GM23338 (cell line): ENCODE measurements at regions not wholly inside any gene's neighbourhood (a gene's known extent, or its start where the extent isn't known, plus 50 kb on each side); places are given as distances from the start of the nearest gene placed in this dataset.

ENCODE experiments used
- ATAC-seq: fragments of 200-7000 bp; cut with Tn5 transposase; 3 replicates; pipeline ENCODE4 v1.9.1; 2020
- DNase-seq: peaks from one replicate; pipeline ENCODE4 v3.0.0-alpha.2; 2015; ENCODE audit warnings: low spot score
- H2AFZ ChIP-seq: fragments of 200-600 bp; sonication (generic); 2 replicates; pipeline ENCODE4 v1.8.0; 2016; ENCODE audit warnings: antibody characterized with exemption, mild to moderate bottlenecking, moderate library complexity
- H3F3A ChIP-seq: fragments of 200-600 bp; sonication (generic); replicated peaks from 2 replicates; pipeline ENCODE4 v1.8.0; 2017; ENCODE audit warnings: antibody characterized with exemption, mixed run types, low read depth
- H3K27ac ChIP-seq: fragments of 200-600 bp; sonication (generic); 2 replicates; pipeline ENCODE4 v1.6.1; 2016; ENCODE audit warnings: low read depth
- H3K27me3 ChIP-seq: fragments of 200-600 bp; sonication (generic); 2 replicates; pipeline ENCODE4 v1.8.0; 2016; ENCODE audit warnings: mild to moderate bottlenecking, mixed run types, moderate library complexity; ENCODE audit not compliant: insufficient read depth
- H3K36me3 ChIP-seq: fragments of 200-600 bp; sonication (generic); 2 replicates; pipeline ENCODE4 v1.8.0; 2016; ENCODE audit warnings: mild to moderate bottlenecking; ENCODE audit not compliant: insufficient read depth
- H3K4me1 ChIP-seq: fragments of 200-600 bp; sonication (generic); 2 replicates; pipeline ENCODE4 v1.8.0; 2016; ENCODE audit warnings: mild to moderate bottlenecking, moderate library complexity; ENCODE audit not compliant: insufficient read depth
- H3K4me2 ChIP-seq: fragments of 200-600 bp; sonication (generic); 2 replicates; pipeline ENCODE4 v1.7.1; 2017; ENCODE audit warnings: mixed run types
- H3K4me3 ChIP-seq: fragments of 200-600 bp; sonication (generic); 2 replicates; pipeline ENCODE4 v1.6.1; 2016; ENCODE audit warnings: mixed run types
- H3K79me2 ChIP-seq: fragments of 200-600 bp; sonication (generic); replicated peaks from 2 replicates; pipeline ENCODE4 v1.8.0; 2017; ENCODE audit warnings: mild to moderate bottlenecking; ENCODE audit not compliant: insufficient read depth
- H3K9me2 ChIP-seq: fragments of 200-600 bp; sonication (generic); 2 replicates; pipeline ENCODE4 v1.8.0; 2017; ENCODE audit not compliant: insufficient read depth
- H4K20me1 ChIP-seq: fragments of 200-600 bp; sonication (generic); replicated peaks from 2 replicates; pipeline ENCODE4 v1.8.0; 2017; ENCODE audit warnings: mild to moderate bottlenecking; ENCODE audit not compliant: insufficient read depth
- H3K27ac Mint-ChIP-seq: 2 replicates; pipeline ENCODE4 v1.8.0; 2020; ENCODE audit warnings: inconsistent platforms, mild to moderate bottlenecking, moderate library complexity, mixed read lengths
- H3K27me3 Mint-ChIP-seq: 3 replicates; pipeline ENCODE4 v1.8.0; 2022; ENCODE audit warnings: low read depth, mild to moderate bottlenecking, moderate library complexity, mixed read lengths, inconsistent platforms; ENCODE audit not compliant: insufficient read depth, poor library complexity
- H3K36me3 Mint-ChIP-seq: 3 replicates; pipeline ENCODE4 v1.8.0; 2021; ENCODE audit warnings: low read depth, mild to moderate bottlenecking, inconsistent platforms, moderate library complexity, mixed read lengths
- H3K4me1 Mint-ChIP-seq: 3 replicates; pipeline ENCODE4 v1.8.0; 2020; ENCODE audit warnings: mild to moderate bottlenecking, inconsistent platforms, mixed read lengths
- H3K4me3 Mint-ChIP-seq: 3 replicates; pipeline ENCODE4 v1.8.0; 2021; ENCODE audit warnings: moderate library complexity, mild to moderate bottlenecking, inconsistent platforms, mixed read lengths
- H3K9me3 Mint-ChIP-seq: 3 replicates; pipeline ENCODE4 v1.8.0; 2020; ENCODE audit warnings: moderate library complexity, mild to moderate bottlenecking, inconsistent platforms, mixed read lengths
- CREB1 ChIP-seq: fragments of 250-450 bp; sonication (Bioruptor Pico); IDR thresholded peaks from 2 replicates; pipeline ENCODE4 v1.5.0; 2020; ENCODE audit warnings: low read depth, mild to moderate bottlenecking, moderate library complexity
- CTCF ChIP-seq, 2 experiments: fragments of 200-600 bp in 1 of 2; sonication (generic) in 1 of 2; conservative IDR thresholded peaks; 2 replicates each; pipeline versions ENCODE4 v1.5.1 to v1.6.1; 2016 to 2017; ENCODE audit warnings: antibody characterized with exemption in 2 of 2, low read depth in 2 of 2, mild to moderate bottlenecking in 2 of 2, moderate library complexity in 1 of 2
- EZH2 ChIP-seq: fragments of 200-600 bp; sonication (generic); IDR thresholded peaks from one replicate; pipeline ENCODE4 v1.8.0; 2017; ENCODE audit warnings: antibody characterized with exemption, mild to moderate bottlenecking, low read depth; ENCODE audit not compliant: unreplicated experiment
- EZH2phosphoT487 ChIP-seq: fragments of 200-600 bp; sonication (generic); IDR thresholded peaks from one replicate; pipeline ENCODE4 v1.8.1; 2018; ENCODE audit warnings: antibody characterized with exemption; ENCODE audit not compliant: unreplicated experiment
- JUNB ChIP-seq: IDR thresholded peaks from one replicate; pipeline ENCODE4 v1.6.1; 2016; ENCODE audit warnings: antibody characterized with exemption; ENCODE audit not compliant: unreplicated experiment
- NANOG ChIP-seq: IDR thresholded peaks from 2 replicates; pipeline ENCODE4 v1.6.1; 2016; ENCODE audit warnings: antibody characterized with exemption, borderline replicate concordance
- POLR2AphosphoS5 ChIP-seq: IDR thresholded peaks from 2 replicates; pipeline ENCODE4 v1.6.1; 2016; ENCODE audit warnings: antibody characterized with exemption, low read depth
- REST ChIP-seq: IDR thresholded peaks from one replicate; pipeline ENCODE4 v1.6.1; 2018; ENCODE audit warnings: antibody characterized with exemption; ENCODE audit not compliant: unreplicated experiment
- STAT1 ChIP-seq: IDR thresholded peaks from one replicate; pipeline ENCODE4 v1.6.1; 2016; ENCODE audit warnings: antibody characterized with exemption; ENCODE audit not compliant: unreplicated experiment
- ZNF114 ChIP-seq: fragments of 250-450 bp; sonication (Bioruptor Pico); IDR thresholded peaks from 2 replicates; pipeline ENCODE4 v1.5.0; 2020; ENCODE audit warnings: mild to moderate bottlenecking, moderate library complexity
- ZNF331 ChIP-seq: fragments of 250-450 bp; sonication (Bioruptor Pico); IDR thresholded peaks from 2 replicates; pipeline ENCODE4 v1.5.0; 2020; ENCODE audit warnings: low read depth, mild to moderate bottlenecking, moderate library complexity
- ZNF462 ChIP-seq: fragments of 250-450 bp; sonication (Bioruptor Pico); IDR thresholded peaks from 2 replicates; pipeline ENCODE4 v1.5.0; 2020; ENCODE audit warnings: mild to moderate bottlenecking, moderate library complexity
- TF ChIP-seq, protein P1 (sequence below): IDR thresholded peaks from 2 replicates; pipeline ENCODE4 v1.6.1; 2016; ENCODE audit warnings: antibody characterized with exemption

DNA sequence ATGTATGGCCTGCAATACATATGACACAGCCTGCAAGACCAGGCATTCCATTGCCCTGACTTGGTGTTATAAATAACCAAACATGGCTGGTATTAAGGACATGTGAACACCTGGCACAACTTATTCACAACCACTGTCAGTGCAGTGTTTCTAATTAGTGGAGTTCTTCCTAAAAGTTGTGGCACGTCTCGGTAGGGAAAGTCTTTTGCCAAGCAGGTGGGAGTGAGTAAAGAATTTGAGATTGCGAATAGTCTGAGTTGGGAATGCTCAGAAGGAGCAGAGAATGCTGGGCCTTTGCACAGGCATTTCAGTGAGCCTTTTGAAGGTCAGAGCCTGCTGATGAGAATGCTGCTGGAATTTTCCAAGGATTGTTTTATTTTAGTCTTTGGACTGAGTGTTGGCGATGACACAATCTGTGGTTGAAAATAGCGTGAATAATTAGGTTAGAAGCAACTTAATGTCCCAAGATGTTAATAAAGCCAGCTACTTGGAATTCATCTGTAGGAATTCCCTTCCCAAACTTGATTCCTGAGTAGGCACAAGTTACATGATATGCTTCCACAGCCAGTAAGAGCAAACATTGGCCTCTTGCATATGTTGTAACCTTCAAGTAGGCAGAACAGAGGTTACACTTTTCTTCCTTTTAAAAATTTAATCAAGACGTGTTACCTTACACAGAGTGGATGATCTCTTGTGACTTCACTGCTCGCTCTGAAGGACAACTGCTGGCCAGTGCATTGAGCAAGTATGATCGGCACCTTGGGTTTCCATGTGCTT is 83.6 kb upstream of the PGRMC2 start:
- no peak overlapping the region for H3K4me2 ChIP-seq
- no peaks in the 10 kb centered on the region for H3K36me3 ChIP-seq
- no peak overlapping the region for H3K4me3 ChIP-seq
- ATAC-seq = no peak
- H2AFZ ChIP-seq = no peak overlapping the region
- no peaks in the 10 kb centered on the region for H4K20me1 ChIP-seq
- H3K4me1 ChIP-seq = no peaks in the 10 kb centered on the region
- H3F3A ChIP-seq = no peaks in the 10 kb centered on the region
- Mint-ChIP-seq H3K4me3 (no peak overlapping the region), H3K27ac (no peak overlapping the region; the same call in 1 of the 2 replicates), H3K27me3 (peaks cover 4% of the 10 kb centered on the region), H3K36me3 (peaks cover 27% of the 10 kb centered on the region), H3K4me1 (no peaks in the 10 kb centered on the region), H3K9me3 (peaks cover 24% of the 10 kb centered on the region)
- no peaks in the 10 kb centered on the region for H3K27me3 ChIP-seq
- no peaks in the 10 kb centered on the region for H3K9me2 ChIP-seq
- H3K27ac ChIP-seq = no peak overlapping the region
- no peak for DNase-seq
- H3K79me2 ChIP-seq = no peaks in the 10 kb centered on the region
- no peak for TF ChIP-seq ZNF331 (CRISPR knock-in tag)
- no peak for TF ChIP-seq EZH2phosphoT487
- TF ChIP-seq NANOG = no peak
- no peak for TF ChIP-seq EZH2
- TF ChIP-seq POLR2AphosphoS5 = no peak
- TF ChIP-seq ZNF462 (CRISPR knock-in tag) = no peak
- no peak for TF ChIP-seq REST
- TF ChIP-seq JUNB = no peak
- TF ChIP-seq CREB1 (CRISPR knock-in tag) = no peak
- TF ChIP-seq CTCF (conservative IDR thresholded peaks at IDR 0.05; ENCODE audit: low read depth in 2 of 2) = no peak
- TF ChIP-seq ZNF114 = no peak
- TF ChIP-seq STAT1 = no peak
- TF ChIP-seq, protein P1, sequence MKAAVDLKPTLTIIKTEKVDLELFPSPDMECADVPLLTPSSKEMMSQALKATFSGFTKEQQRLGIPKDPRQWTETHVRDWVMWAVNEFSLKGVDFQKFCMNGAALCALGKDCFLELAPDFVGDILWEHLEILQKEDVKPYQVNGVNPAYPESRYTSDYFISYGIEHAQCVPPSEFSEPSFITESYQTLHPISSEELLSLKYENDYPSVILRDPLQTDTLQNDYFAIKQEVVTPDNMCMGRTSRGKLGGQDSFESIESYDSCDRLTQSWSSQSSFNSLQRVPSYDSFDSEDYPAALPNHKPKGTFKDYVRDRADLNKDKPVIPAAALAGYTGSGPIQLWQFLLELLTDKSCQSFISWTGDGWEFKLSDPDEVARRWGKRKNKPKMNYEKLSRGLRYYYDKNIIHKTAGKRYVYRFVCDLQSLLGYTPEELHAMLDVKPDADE = no peak
